Activated B cell treated with CpG ODN at 0.5 μM for 24 hours (primary cell): ENCODE measurements at regions not wholly inside any gene's neighbourhood (a gene's known extent, or its start where the extent isn't known, plus 50 kb on each side); places are given as distances from the start of the nearest gene placed in this dataset.

Source experiments
- ATAC-seq: fragments of 200-7000 bp; cut with Tn5 transposase; one replicate; pipeline ENCODE4 v1.10.0; 2021; ENCODE audit warnings: low read depth, mild to moderate bottlenecking, moderate library complexity
- CTCF ChIA-PET: fragments of 350-600 bp; sonication (Branson Sonifier 250); formaldehyde crosslinking; loops from one replicate; lab custom pipeline; 2021; ENCODE audit warnings: antibody characterized with exemption; lab: Charles Lee
- POLR2A ChIA-PET: fragments of 350-600 bp; sonication (Branson Sonifier 250); formaldehyde crosslinking; loops from one replicate; lab custom pipeline; 2021; ENCODE audit warnings: antibody characterized with exemption; lab: Charles Lee
- DNase-seq: peaks from one replicate; pipeline ENCODE4 v3.0.0; 2022
- H3K27ac Mint-ChIP-seq: one replicate; pipeline ENCODE4 v1.8.0; 2020; ENCODE audit warnings: mixed read lengths
- H3K27me3 Mint-ChIP-seq: one replicate; pipeline ENCODE4 v1.8.0; 2021; ENCODE audit warnings: mixed read lengths
- H3K36me3 Mint-ChIP-seq: one replicate; pipeline ENCODE4 v1.8.0; 2021; ENCODE audit warnings: low read depth, mixed read lengths
- H3K4me1 Mint-ChIP-seq: one replicate; pipeline ENCODE4 v1.8.0; 2021; ENCODE audit warnings: mixed read lengths
- H3K4me3 Mint-ChIP-seq: one replicate; pipeline ENCODE4 v1.8.0; 2020; ENCODE audit warnings: mild to moderate bottlenecking, mixed read lengths
- H3K9me3 Mint-ChIP-seq: one replicate; pipeline ENCODE4 v1.8.0; 2020; ENCODE audit warnings: mixed read lengths
- CTCF ChIP-seq: fragments of 200-600 bp; IDR thresholded peaks from one replicate; pipeline ENCODE4 v1.8.0; 2022; ENCODE audit warnings: antibody characterized with exemption, mild to moderate bottlenecking
- intact Hi-C: fragments of 100-400 bp; cut with micrococcal nuclease; formaldehyde crosslinking; loops from one replicate; pipeline ENCODE4 v1.15.1; 2024

DNA sequence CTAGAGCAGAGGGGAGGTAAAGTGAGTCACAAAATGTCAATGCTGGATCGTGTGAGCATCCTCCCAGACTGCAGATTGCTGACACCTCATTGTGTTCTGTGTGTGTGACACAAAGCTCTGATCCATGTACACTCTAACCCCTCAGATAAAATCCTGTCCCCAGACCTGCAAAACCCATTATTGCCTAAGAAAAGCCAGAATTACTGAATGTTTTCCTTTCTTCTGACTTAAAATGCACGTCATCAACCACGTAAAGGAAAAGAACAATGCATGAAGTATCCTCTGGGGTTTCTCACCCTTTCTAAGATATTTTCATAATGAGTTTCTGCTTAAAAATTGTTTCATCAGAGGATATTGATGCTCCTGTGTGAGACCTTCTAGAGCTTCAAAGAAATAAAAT, 218.0 kb upstream of the PREP start:
- Mint-ChIP-seq H3K9me3 (no peaks in the 10 kb centered on the region), H3K4me1 (no peaks in the 10 kb centered on the region), H3K27me3 (peaks cover 13% of the 10 kb centered on the region), H3K36me3 (no peaks in the 10 kb centered on the region), H3K27ac (no peak overlapping the region), H3K4me3 (no peak overlapping the region)
- ATAC-seq (no peak), DNase-seq (no peak)
- TF ChIP-seq CTCF = no peak
- ChIA-PET CTCF (no interaction called here), POLR2A (no interaction called here)
- intact Hi-C loops = no loop called here

GRCh38 chr6:105619971-105620741, 217.3 kb upstream of the PREP start:
- ATAC-seq = no peak

GRCh38 chr6:105618247-105618646, 215.4 kb upstream of the PREP start:
- DNase-seq (no peak), ATAC-seq (no peak)
- ChIA-PET CTCF (no interaction called here), POLR2A (no interaction called here)
- intact Hi-C loops = no loop called here
- Mint-ChIP-seq H3K27ac (no peak overlapping the region), H3K4me3 (no peak overlapping the region), H3K9me3 (no peaks in the 10 kb centered on the region), H3K36me3 (no peaks in the 10 kb centered on the region), H3K27me3 (peaks cover 7% of the 10 kb centered on the region), H3K4me1 (no peaks in the 10 kb centered on the region)
- TF ChIP-seq CTCF = no peak

More at GRCh38 chr6:105619971-105620741, 217.3 kb upstream of the PREP start:
- CTCF ChIA-PET = no interaction called here
- Mint-ChIP-seq H3K4me3 (no peak overlapping the region), H3K36me3 (no peaks in the 10 kb centered on the region), H3K27ac (no peak overlapping the region), H3K9me3 (no peaks in the 10 kb centered on the region), H3K4me1 (no peaks in the 10 kb centered on the region), H3K27me3 (peaks cover 13% of the 10 kb centered on the region)
- DNase-seq = no peak
- POLR2A ChIA-PET = no interaction called here
- intact Hi-C loops = no loop called here
- TF ChIP-seq CTCF = no peak

- no peak for ATAC-seq
- no peaks in the 10 kb centered on the region for H3K9me3 Mint-ChIP-seq
- no peak overlapping the region for H3K27ac Mint-ChIP-seq
- no peaks in the 10 kb centered on the region for H3K4me1 Mint-ChIP-seq
- no peaks in the 10 kb centered on the region for H3K36me3 Mint-ChIP-seq
- POLR2A ChIA-PET = no interaction called here
- intact Hi-C loops = no loop called here
- TF ChIP-seq CTCF = no peak
- CTCF ChIA-PET = no interaction called here
- no peak for DNase-seq
- no peak overlapping the region for H3K4me3 Mint-ChIP-seq
- peaks cover 6% of the 10 kb centered on the region for H3K27me3 Mint-ChIP-seq
These were observed 213.6 kb upstream of the PREP start for GRCh38 chr6:105616521-105616920.

GRCh38 chr6:105611606-105612005, 208.7 kb upstream of the PREP start:
- H3K4me1 Mint-ChIP-seq = no peaks in the 10 kb centered on the region
- intact Hi-C loops = no loop called here
- ATAC-seq = no peak
- CTCF ChIA-PET = no interaction called here
- DNase-seq = no peak
- POLR2A ChIA-PET = no interaction called here
- H3K27ac Mint-ChIP-seq = no peak overlapping the region
- no peaks in the 10 kb centered on the region for H3K9me3 Mint-ChIP-seq
- TF ChIP-seq CTCF = no peak
- no peaks in the 10 kb centered on the region for H3K36me3 Mint-ChIP-seq
- H3K4me3 Mint-ChIP-seq = no peak overlapping the region
- peaks cover 11% of the 10 kb centered on the region for H3K27me3 Mint-ChIP-seq
